Mucosa of descending colon (tissue), 3 donors: ENCODE measurements at regions not wholly inside any gene's neighbourhood (a gene's known extent, or its start where the extent isn't known, plus 50 kb on each side); places are given as distances from the start of the nearest gene placed in this dataset.

Experiments used
- ATAC-seq: fragments of 200-7000 bp; cut with Tn5 transposase; one replicate; pipeline ENCODE4 v1.9.1; 2020; ENCODE audit warnings: mild to moderate bottlenecking, moderate library complexity
- DNase-seq, 3 donors: peaks; one replicate each; pipeline ENCODE4 v3.0.0-alpha.2; 2020
- H3K36me3 ChIP-seq: fragments of 200-600 bp; one replicate; pipeline ENCODE4 v1.8.0; 2021; ENCODE audit warnings: low read depth, mild to moderate bottlenecking
- H3K4me1 ChIP-seq: fragments of 200-600 bp; one replicate; pipeline ENCODE4 v1.8.0; 2021; ENCODE audit warnings: low read depth, mild to moderate bottlenecking
- H3K4me3 ChIP-seq: fragments of 200-600 bp; one replicate; pipeline ENCODE4 v1.8.0; 2021; ENCODE audit warnings: mild to moderate bottlenecking
- H3K9me3 ChIP-seq: fragments of 200-600 bp; one replicate; pipeline ENCODE4 v1.8.0; 2021; ENCODE audit warnings: mild to moderate bottlenecking
- CTCF ChIP-seq: fragments of 200-600 bp; IDR thresholded peaks from one replicate; pipeline ENCODE4 v1.8.0; 2022; ENCODE audit warnings: antibody characterized with exemption, mild to moderate bottlenecking
- intact Hi-C, 2 donors: fragments of 100-400 bp; cut with DNase I in 1 of 2; cut with micrococcal nuclease in 1 of 2; formaldehyde crosslinking; loops; one replicate each; pipeline versions ENCODE4 v1.11.0 to v1.11.1; 2022; cut with DNase I, micrococcal nuclease
- donor health status: DM: no; HTN: no; CAD: no; lungs with moderate emphysema.
- donor health status: DM: no; HTN: no; CAD: no.
- donor health status: DM: no; HTN: yes; CAD: no.

GRCh38 chr18:54777118-54777791, 51.0 kb upstream of the RAB27B start:
- Histone ChIP-seq H3K4me3 (no peak overlapping the region), H3K36me3 (no peaks in the 10 kb centered on the region), H3K4me1 (no peaks in the 10 kb centered on the region), H3K9me3 (no peaks in the 10 kb centered on the region)
- TF ChIP-seq CTCF = no peak
- DNase-seq (no peak), ATAC-seq (peak; percentile 79)
- intact Hi-C loops = no loop called here

- H3K36me3 ChIP-seq = no peaks in the 10 kb centered on the region
- H3K9me3 ChIP-seq = no peaks in the 10 kb centered on the region
- ATAC-seq = no peak
- TF ChIP-seq CTCF = no peak
- no peaks in the 10 kb centered on the region for H3K4me1 ChIP-seq
- no peak for DNase-seq
- H3K4me3 ChIP-seq = no peak overlapping the region
- intact Hi-C loops = no loop called here
Observed at GRCh38 chr18:54777989-54778388, 50.3 kb upstream of the RAB27B start.
